OCI-LY1 (cell line): ENCODE measurements at regions not wholly inside any gene's neighbourhood (a gene's known extent, or its start where the extent isn't known, plus 50 kb on each side); places are given as distances from the start of the nearest gene placed in this dataset.

ENCODE experiments used
- H2AFZ ChIP-seq: fragments of 200-600 bp; sonication (generic), shearing (Covaris generic); 2 replicates; pipeline ENCODE4 v1.6.0; 2014; ENCODE audit warnings: antibody characterized with exemption, mild to moderate bottlenecking, low read length
- H3F3A ChIP-seq: fragments of 200-600 bp; sonication (generic), shearing (Covaris generic); 2 replicates; pipeline ENCODE4 v1.6.0; 2014; ENCODE audit warnings: mild to moderate bottlenecking, antibody characterized with exemption, low read length, moderate library complexity; ENCODE audit not compliant: insufficient read depth
- H3K27ac ChIP-seq: fragments of 200-600 bp; sonication (generic); 2 replicates; pipeline ENCODE4 v1.5.1; 2014; ENCODE audit warnings: low read length, mixed run types, mild to moderate bottlenecking, low read depth; ENCODE audit not compliant: poor library complexity, severe bottlenecking
- H3K27me3 ChIP-seq: fragments of 200-600 bp; sonication (generic); 2 replicates; pipeline ENCODE4 v1.6.0; 2014; ENCODE audit warnings: antibody characterized with exemption, mild to moderate bottlenecking, low read length, moderate library complexity; ENCODE audit not compliant: insufficient read depth
- H3K36me3 ChIP-seq: fragments of 200-600 bp; sonication (generic); 2 replicates; pipeline ENCODE4 v1.6.1; 2014; ENCODE audit warnings: mild to moderate bottlenecking, antibody characterized with exemption, low read length, moderate library complexity, mixed read lengths; ENCODE audit not compliant: insufficient read depth
- H3K4me1 ChIP-seq: fragments of 200-600 bp; sonication (generic); 2 replicates; pipeline ENCODE4 v1.5.1; 2014; ENCODE audit warnings: mild to moderate bottlenecking, low read length, moderate library complexity; ENCODE audit not compliant: insufficient read depth, severe bottlenecking
- H3K4me2 ChIP-seq: fragments of 200-600 bp; sonication (generic), shearing (Covaris generic); 2 replicates; pipeline ENCODE4 v1.6.1; 2014; ENCODE audit warnings: low read length
- H3K4me3 ChIP-seq: fragments of 200-600 bp; sonication (generic); 2 replicates; pipeline ENCODE4 v1.5.1; 2014; ENCODE audit warnings: low read length, low read depth, mild to moderate bottlenecking, mixed read lengths; ENCODE audit not compliant: poor library complexity, severe bottlenecking
- H3K79me2 ChIP-seq: fragments of 200-600 bp; shearing (Covaris generic); 2 replicates; pipeline ENCODE4 v1.6.1; 2016; ENCODE audit warnings: mixed run types, low read length, mixed read lengths; ENCODE audit not compliant: insufficient read depth
- H3K9ac ChIP-seq: fragments of 200-600 bp; sonication (generic), shearing (Covaris generic); 2 replicates; pipeline ENCODE4 v1.6.1; 2014; ENCODE audit warnings: mild to moderate bottlenecking, low read length, mixed read lengths
- H3K9me2 ChIP-seq: fragments of 200-600 bp; sonication (generic), shearing (Covaris generic); 2 replicates; pipeline ENCODE4 v1.6.1; 2014; ENCODE audit warnings: low read depth, mild to moderate bottlenecking, low read length, mixed read lengths
- H3K9me3 ChIP-seq: fragments of 200-600 bp; shearing (Covaris generic); 2 replicates; pipeline ENCODE4 v1.6.1; 2014; ENCODE audit warnings: low read length, mixed read lengths
- H4K20me1 ChIP-seq: fragments of 200-600 bp; sonication (generic), shearing (Covaris generic); 2 replicates; pipeline ENCODE4 v1.6.0; 2016; ENCODE audit warnings: mild to moderate bottlenecking, low read length; ENCODE audit not compliant: insufficient read depth
- EZH2 ChIP-seq: fragments of 200-600 bp; sonication (generic), shearing (Covaris generic); IDR thresholded peaks from 2 replicates; pipeline ENCODE4 v1.8.0; 2017; ENCODE audit warnings: borderline replicate concordance, mixed run types, mild to moderate bottlenecking, antibody characterized with exemption, low read length, moderate library complexity, mixed read lengths
- TF ChIP-seq, protein P1 (sequence below): fragments of 200-600 bp; sonication (generic), shearing (Covaris generic); IDR thresholded peaks from 2 replicates; pipeline ENCODE4 v1.5.1; 2017; ENCODE audit warnings: mild to moderate bottlenecking, antibody characterized with exemption, low read length, moderate library complexity, mixed read lengths

- Histone ChIP-seq H3K9me2 (no peaks in the 10 kb centered on the region), H3K79me2 (no peaks in the 10 kb centered on the region), H4K20me1 (no peaks in the 10 kb centered on the region), H3K4me2 (no peak overlapping the region), H3K27me3 (no peaks in the 10 kb centered on the region), H3K9me3 (peaks cover 7% of the 10 kb centered on the region; the same call in 1 of the 2 replicates), H3K4me3 (no peak overlapping the region), H3K27ac (no peak overlapping the region), H3F3A (no peaks in the 10 kb centered on the region), H2AFZ (no peak overlapping the region), H3K36me3 (no peaks in the 10 kb centered on the region), H3K4me1 (peaks cover 7% of the 10 kb centered on the region), H3K9ac (no peak overlapping the region)
- TF ChIP-seq, protein P1, sequence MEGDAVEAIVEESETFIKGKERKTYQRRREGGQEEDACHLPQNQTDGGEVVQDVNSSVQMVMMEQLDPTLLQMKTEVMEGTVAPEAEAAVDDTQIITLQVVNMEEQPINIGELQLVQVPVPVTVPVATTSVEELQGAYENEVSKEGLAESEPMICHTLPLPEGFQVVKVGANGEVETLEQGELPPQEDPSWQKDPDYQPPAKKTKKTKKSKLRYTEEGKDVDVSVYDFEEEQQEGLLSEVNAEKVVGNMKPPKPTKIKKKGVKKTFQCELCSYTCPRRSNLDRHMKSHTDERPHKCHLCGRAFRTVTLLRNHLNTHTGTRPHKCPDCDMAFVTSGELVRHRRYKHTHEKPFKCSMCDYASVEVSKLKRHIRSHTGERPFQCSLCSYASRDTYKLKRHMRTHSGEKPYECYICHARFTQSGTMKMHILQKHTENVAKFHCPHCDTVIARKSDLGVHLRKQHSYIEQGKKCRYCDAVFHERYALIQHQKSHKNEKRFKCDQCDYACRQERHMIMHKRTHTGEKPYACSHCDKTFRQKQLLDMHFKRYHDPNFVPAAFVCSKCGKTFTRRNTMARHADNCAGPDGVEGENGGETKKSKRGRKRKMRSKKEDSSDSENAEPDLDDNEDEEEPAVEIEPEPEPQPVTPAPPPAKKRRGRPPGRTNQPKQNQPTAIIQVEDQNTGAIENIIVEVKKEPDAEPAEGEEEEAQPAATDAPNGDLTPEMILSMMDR = no peak
- no peak for TF ChIP-seq EZH2
Observed at GRCh38 chr22:49382451-49382735, 445.3 kb downstream of the BRD1 start.

- H3K27me3 ChIP-seq = no peaks in the 10 kb centered on the region
- peaks cover 7% of the 10 kb centered on the region for H3K4me1 ChIP-seq
- H2AFZ ChIP-seq = no peak overlapping the region
- H3F3A ChIP-seq = no peaks in the 10 kb centered on the region
- H3K4me2 ChIP-seq = no peak overlapping the region
- H3K27ac ChIP-seq = peak overlapping the region; percentile 80
- H3K4me3 ChIP-seq = no peak overlapping the region
- no peaks in the 10 kb centered on the region for H3K79me2 ChIP-seq
- H3K9me3 ChIP-seq = peaks cover 7% of the 10 kb centered on the region; the same call in 1 of the 2 replicates
- no peaks in the 10 kb centered on the region for H3K36me3 ChIP-seq
- TF ChIP-seq, protein P1 = no peak
- no peak for TF ChIP-seq EZH2
- H4K20me1 ChIP-seq = no peaks in the 10 kb centered on the region
- H3K9ac ChIP-seq = no peak overlapping the region
- no peaks in the 10 kb centered on the region for H3K9me2 ChIP-seq
Observed at GRCh38 chr22:49381595-49382450, 445.9 kb downstream of the BRD1 start.

- H3K27ac ChIP-seq = peak overlapping the region; percentile 80
- no peaks in the 10 kb centered on the region for H3F3A ChIP-seq
- no peak overlapping the region for H3K9ac ChIP-seq
- H3K36me3 ChIP-seq = no peaks in the 10 kb centered on the region
- H3K4me1 ChIP-seq = peaks cover 7% of the 10 kb centered on the region
- no peak for TF ChIP-seq EZH2
- TF ChIP-seq, protein P1 = no peak
- H3K4me2 ChIP-seq = no peak overlapping the region
- H2AFZ ChIP-seq = no peak overlapping the region
- no peaks in the 10 kb centered on the region for H4K20me1 ChIP-seq
- no peaks in the 10 kb centered on the region for H3K9me2 ChIP-seq
- no peaks in the 10 kb centered on the region for H3K27me3 ChIP-seq
- no peaks in the 10 kb centered on the region for H3K79me2 ChIP-seq
- no peak overlapping the region for H3K4me3 ChIP-seq
- H3K9me3 ChIP-seq = peaks cover 7% of the 10 kb centered on the region; the same call in 1 of the 2 replicates
Observed at GRCh38 chr22:49380828-49381114, 446.9 kb downstream of the BRD1 start.
